H1 (cell line): ENCODE measurements at regions not wholly inside any gene's neighbourhood (a gene's known extent, or its start where the extent isn't known, plus 50 kb on each side); places are given as distances from the start of the nearest gene placed in this dataset.

Experiments used
- CTCF ChIA-PET: fragments of 300-600 bp; sonication (Branson Sonifier 250); formaldehyde crosslinking; loops from one replicate; lab custom pipeline; 2021; ENCODE audit not compliant: partially characterized antibody; lab: Charles Lee
- POLR2A ChIA-PET: fragments of 300-600 bp; sonication (Branson Sonifier 250); formaldehyde crosslinking; loops from one replicate; lab custom pipeline; 2021; ENCODE audit warnings: inconsistent platforms; ENCODE audit not compliant: partially characterized antibody; lab: Charles Lee
- DNase-seq, 2 experiments: peaks; one replicate each; pipeline versions ENCODE4 v3.0.0 to v3.0.0-alpha.2; 2010 to 2022; ENCODE audit warnings: low spot score in 2 of 2, low read depth in 1 of 2, mixed read lengths in 1 of 2
- FAIRE-seq: peaks from 2 replicates; lab custom pipeline; 2011; peaks lifted over from hg19 to GRCh38; lab: Jason Lieb, UNC
- H2AFZ ChIP-seq: 2 replicates; pipeline ENCODE4 v1.8.1; 2012; ENCODE audit warnings: low read length, inconsistent platforms
- H2AK5ac ChIP-seq: 2 replicates; pipeline ENCODE4 v1.6.1; 2013; ENCODE audit warnings: low read depth, low read length
- H2BK120ac ChIP-seq: replicated peaks from 2 replicates; pipeline ENCODE3; 2013; ENCODE audit warnings: low read depth, low read length, inconsistent platforms
- H2BK12ac ChIP-seq: 2 replicates; pipeline ENCODE4 v1.6.1; 2013; ENCODE audit warnings: low read depth, low read length
- H2BK15ac ChIP-seq: 2 replicates; pipeline ENCODE4 v1.6.1; 2013; ENCODE audit warnings: low read length
- H2BK20ac ChIP-seq: 2 replicates; pipeline ENCODE4 v1.6.1; 2013; ENCODE audit warnings: low read length
- H2BK5ac ChIP-seq: 2 replicates; pipeline ENCODE4 v1.6.1; 2013; ENCODE audit warnings: low read depth, low read length
- H3K14ac ChIP-seq: 2 replicates; pipeline ENCODE4 v1.6.1; 2013; ENCODE audit warnings: inconsistent platforms; ENCODE audit not compliant: insufficient read length
- H3K18ac ChIP-seq: 2 replicates; pipeline ENCODE4 v1.6.1; 2013; ENCODE audit warnings: low read length; ENCODE audit errors: extremely low read depth
- H3K23ac ChIP-seq: 2 replicates; pipeline ENCODE4 v1.6.1; 2013; ENCODE audit warnings: inconsistent platforms; ENCODE audit not compliant: insufficient read length
- H3K23me2 ChIP-seq: 2 replicates; pipeline ENCODE4 v1.6.1; 2013; ENCODE audit warnings: low read depth, low read length
- H3K27ac ChIP-seq: 2 replicates; pipeline ENCODE4 v1.6.1; 2011; ENCODE audit warnings: low read depth, low read length, inconsistent platforms
- H3K27me3 ChIP-seq, 4 experiments: replicated peaks in 1 of 4; 1 replicate in 1 of 4; 2 replicates in 3 of 4; pipeline versions ENCODE4 v1.6.1 to v1.8.1; 2011 to 2013; ENCODE audit warnings: low read length in 3 of 4, mild to moderate bottlenecking in 3 of 4, inconsistent platforms in 2 of 4, mixed read lengths in 2 of 4, moderate library complexity in 1 of 4; ENCODE audit not compliant: control insufficient read depth in 3 of 4, insufficient read depth in 3 of 4; ENCODE audit errors: extremely low read depth in 1 of 4
- H3K36me3 ChIP-seq, 4 experiments: 2 replicates each; pipeline versions ENCODE4 v1.6.1 to v1.8.1; 2011 to 2013; ENCODE audit warnings: mild to moderate bottlenecking in 4 of 4, low read length in 3 of 4, moderate library complexity in 2 of 4, control low read depth in 1 of 4, inconsistent platforms in 1 of 4; ENCODE audit not compliant: insufficient read depth in 4 of 4, control insufficient read depth in 2 of 4
- H3K4ac ChIP-seq: replicated peaks from 2 replicates; pipeline ENCODE3; 2013; ENCODE audit warnings: low read length, low read depth, mixed read lengths, inconsistent platforms; ENCODE audit not compliant: insufficient read length
- H3K4me1 ChIP-seq, 4 experiments: replicated peaks in 1 of 4; 1 replicate in 1 of 4; 2 replicates in 3 of 4; pipeline versions ENCODE4 v1.6.1 to v1.8.1; 2011 to 2013; ENCODE audit warnings: low read length in 3 of 4, inconsistent platforms in 2 of 4, mixed read lengths in 1 of 4; ENCODE audit not compliant: insufficient read depth in 4 of 4, control insufficient read depth in 3 of 4
- H3K4me2 ChIP-seq, 2 experiments: 2 replicates each; pipeline versions ENCODE4 v1.6.1 to v1.8.1; 2011 to 2013; ENCODE audit warnings: low read depth in 2 of 2, low read length in 2 of 2, control low read depth in 1 of 2, inconsistent platforms in 1 of 2, mild to moderate bottlenecking in 1 of 2; ENCODE audit not compliant: insufficient read depth in 1 of 2
- H3K4me3 ChIP-seq, 4 experiments: fragments of 200-600, 300-600 bp in 1 of 4; sonication (generic), shearing (Covaris generic), sonication (Bioruptor Twin) in 1 of 4; 2 replicates each; pipeline versions ENCODE4 v1.5.1 to v1.8.1; 2011 to 2016; ENCODE audit warnings: low read length in 4 of 4, low read depth in 3 of 4, control low read depth in 2 of 4, inconsistent platforms in 2 of 4, mild to moderate bottlenecking in 2 of 4, mixed read lengths in 1 of 4, moderate library complexity in 1 of 4; ENCODE audit not compliant: insufficient read depth in 2 of 4; ENCODE audit errors: extremely low read depth in 1 of 4
- H3K56ac ChIP-seq: replicated peaks from 2 replicates; pipeline ENCODE3; 2013; ENCODE audit warnings: low read depth, mild to moderate bottlenecking, mixed read lengths, low read length, inconsistent platforms; ENCODE audit not compliant: insufficient read length
- H3K79me1 ChIP-seq: 2 replicates; pipeline ENCODE4 v1.6.1; 2013; ENCODE audit warnings: low read depth, low read length, control low read depth
- H3K79me2 ChIP-seq, 2 experiments: 2 replicates each; pipeline versions ENCODE4 v1.6.1 to v1.8.1; 2012 to 2013; ENCODE audit warnings: low read length in 2 of 2, mild to moderate bottlenecking in 2 of 2, inconsistent platforms in 1 of 2; ENCODE audit not compliant: insufficient read depth in 2 of 2, control insufficient read depth in 1 of 2
- H3K9ac ChIP-seq, 4 experiments: replicated peaks in 1 of 4; 1 replicate in 1 of 4; 2 replicates in 3 of 4; pipeline versions ENCODE4 v1.6.1 to v1.8.1; 2011 to 2013; ENCODE audit warnings: low read depth in 3 of 4, low read length in 3 of 4, control low read depth in 2 of 4, mild to moderate bottlenecking in 2 of 4, moderate library complexity in 2 of 4, inconsistent platforms in 1 of 4; ENCODE audit errors: extremely low read depth in 1 of 4
- H3K9me3 ChIP-seq, 2 experiments: 2 replicates each; pipeline versions ENCODE4 v1.6.1 to v1.8.1; 2012 to 2013; ENCODE audit warnings: mild to moderate bottlenecking in 2 of 2, moderate library complexity in 2 of 2, control low read depth in 1 of 2, inconsistent platforms in 1 of 2, low read depth in 1 of 2, low read length in 1 of 2, mixed read lengths in 1 of 2; ENCODE audit not compliant: insufficient read depth in 2 of 2
- H4K20me1 ChIP-seq, 2 experiments: replicated peaks in 1 of 2; 2 replicates each; pipeline versions ENCODE3 to v1.8.1; 2011 to 2013; ENCODE audit warnings: inconsistent platforms in 2 of 2, low read length in 2 of 2, mild to moderate bottlenecking in 1 of 2; ENCODE audit not compliant: insufficient read depth in 2 of 2, control insufficient read depth in 1 of 2
- H4K5ac ChIP-seq: 2 replicates; pipeline ENCODE4 v1.6.1; 2013; ENCODE audit warnings: low read length, low read depth, mixed read lengths, inconsistent platforms; ENCODE audit not compliant: insufficient read length
- H4K8ac ChIP-seq: 2 replicates; pipeline ENCODE4 v1.8.0; 2013; ENCODE audit warnings: mild to moderate bottlenecking, moderate library complexity, low read length, inconsistent platforms; ENCODE audit not compliant: insufficient read depth; ENCODE audit errors: extremely low read depth
- H4K91ac ChIP-seq: replicated peaks from 2 replicates; pipeline ENCODE3; 2013; ENCODE audit warnings: low read length, mixed read lengths, inconsistent platforms; ENCODE audit not compliant: insufficient read length
- CREB1 ChIP-seq: IDR thresholded peaks from 2 replicates; pipeline ENCODE4 v1.6.1; 2012; ENCODE audit warnings: inconsistent platforms
- EGR1 ChIP-seq: IDR thresholded peaks from 2 replicates; pipeline ENCODE4 v1.6.1; 2011; ENCODE audit warnings: low read depth, low read length, borderline replicate concordance
- GABPA ChIP-seq: IDR thresholded peaks from 2 replicates; pipeline ENCODE4 v1.6.1; 2011; ENCODE audit warnings: mild to moderate bottlenecking, low read length, moderate library complexity, borderline replicate concordance; ENCODE audit not compliant: insufficient read depth
- RFX5 ChIP-seq: IDR thresholded peaks from 2 replicates; pipeline ENCODE4 v1.6.1; 2011; ENCODE audit warnings: low read depth, low read length, improper control_type of control experiment, borderline replicate concordance
- RNF2 ChIP-seq: fragments of 200-900, 300-1000 bp; sonication (generic); IDR thresholded peaks from 2 replicates; pipeline ENCODE4 v1.7.1; 2016; ENCODE audit warnings: borderline replicate concordance, low read depth, mild to moderate bottlenecking, antibody characterized with exemption, low read length; ENCODE audit not compliant: poor library complexity, severe bottlenecking; ENCODE audit errors: missing control alignments
- SP4 ChIP-seq: IDR thresholded peaks from 2 replicates; pipeline ENCODE4 v1.6.1; 2012; ENCODE audit warnings: low read length, inconsistent platforms
- SUZ12 ChIP-seq: fragments of 200-600 bp; sonication (generic); IDR thresholded peaks from 2 replicates; pipeline ENCODE4 v1.6.1; 2012; ENCODE audit warnings: mild to moderate bottlenecking, inconsistent platforms, low read length, moderate library complexity, mixed read lengths
- WGBS, 2 experiments: shearing (Covaris generic) in 1 of 2; methylation state at CpG; one replicate each; pipeline versions ENCODE4 v1.1.6 to v1.1.7; 2013 to 2015; ENCODE audit warnings: low lambda C conversion rate in 2 of 2, mixed read lengths in 2 of 2, inconsistent platforms in 1 of 2, low coverage in 1 of 2, missing lambda C conversion rate in 1 of 2; ENCODE audit not compliant: insufficient replicate concordance in 2 of 2, insufficient coverage in 1 of 2, insufficient read length in 1 of 2; ENCODE audit errors: extremely low coverage in 1 of 2, missing lambda C conversion rate in 1 of 2; 5-methylcytosine and 5-hydroxymethylcytosine counted together
- TF ChIP-seq, protein P1 (sequence below): IDR thresholded peaks from 2 replicates; pipeline ENCODE4 v1.6.1; 2011; ENCODE audit warnings: low read length, improper control_type of control experiment
- TF ChIP-seq, protein P2 (sequence below): IDR thresholded peaks from 2 replicates; pipeline ENCODE4 v1.6.1; 2012; ENCODE audit warnings: inconsistent platforms

DNA sequence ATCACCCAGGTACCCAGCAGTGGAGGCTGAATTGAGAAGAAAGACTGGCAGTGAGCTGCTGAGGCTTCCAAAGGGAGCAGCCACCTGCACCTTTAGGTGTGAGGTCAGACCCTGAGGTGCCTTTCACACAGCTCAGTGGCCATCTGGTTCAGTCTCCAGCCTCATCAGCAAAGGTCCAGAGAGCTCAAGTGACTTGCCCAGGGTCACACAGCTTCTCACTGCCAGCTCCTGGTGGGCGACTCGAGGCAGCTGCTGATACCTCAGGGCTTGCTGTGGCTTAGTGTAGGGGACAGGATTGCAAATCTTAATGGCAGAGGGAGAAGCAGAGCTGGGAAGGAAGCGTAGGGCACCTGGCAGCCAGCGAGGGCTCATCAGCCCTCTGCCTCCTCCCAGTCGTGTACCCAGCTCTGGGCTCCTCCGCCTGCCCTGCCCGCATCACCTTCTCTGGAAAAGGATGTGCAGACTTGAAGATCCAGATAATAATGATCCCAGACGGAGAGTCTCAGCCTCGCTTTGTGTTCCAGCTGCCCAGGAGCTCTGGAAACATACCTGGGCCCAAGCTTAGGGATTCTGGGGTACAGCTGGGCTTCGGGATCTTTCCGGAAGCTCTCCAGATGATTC is 165.3 kb upstream of the GSE1 start:
- Histone ChIP-seq H3K4ac (no peak overlapping the region), H4K91ac (peak overlapping the region; percentile 25), H3K79me1 (no peaks in the 10 kb centered on the region), H3K36me3 (no peaks in the 10 kb centered on the region), H4K8ac (no peak overlapping the region), H2AFZ (no peak overlapping the region), H3K56ac (no peak overlapping the region), H3K4me1 (peaks cover 0 to 23% (median 16%) of the 10 kb centered on the region in 4 experiments; a peak in 6 of 7 replicates), H2BK5ac (no peak overlapping the region), H2BK20ac (no peak overlapping the region), H3K14ac (no peak overlapping the region), H4K5ac (no peak overlapping the region), H3K27me3 (no peaks in the 10 kb centered on the region; a peak in 1 of 7 replicates), H2BK12ac (0 out of 2 replicates have a peak overlapping the region, but pooled peaks have one; percentile 60), H2AK5ac (0 out of 2 replicates have a peak overlapping the region, but pooled peaks have one; percentile 44), H3K23me2 (peaks cover 3% of the 10 kb centered on the region; the same call in 1 of the 2 replicates), H3K18ac (no peak overlapping the region), H4K20me1 (peaks cover 0 to 6% of the 10 kb centered on the region in 2 experiments), H3K9ac (no peak overlapping the region), H3K27ac (no peak overlapping the region), H2BK120ac (no peak overlapping the region), H3K4me3 (no peak overlapping the region), H3K4me2 (no peak overlapping the region), H3K79me2 (no peaks in the 10 kb centered on the region), H3K9me3 (no peaks in the 10 kb centered on the region), H3K23ac (no peak overlapping the region), H2BK15ac (no peak overlapping the region)
- WGBS, 2 experiments = 91% methylated on average over 11 of the region's 11 CpGs; no CpG with 5 or more reads in 1 of the 2 experiments
- ChIA-PET CTCF (interaction anchor here (0.7 to 10.9 kb wide), 26 partner anchors 9 to 361 kb away, joined by 3 to 178 read pairs (median 5); no protein-coding TSS in a partner anchor), POLR2A (interaction anchor here (1.0 to 2.2 kb wide), 4 partner anchors 10 to 105 kb away, joined by 3 to 9 read pairs (median 3); no protein-coding TSS in a partner anchor)
- DNase-seq = no peak
- no peak for FAIRE-seq
- TF ChIP-seq SUZ12 (no peak), RFX5 (no peak), EGR1 (no peak), RNF2 (no peak), SP4 (no peak), CREB1 (no peak), GABPA (no peak)
- TF ChIP-seq, protein P1, sequence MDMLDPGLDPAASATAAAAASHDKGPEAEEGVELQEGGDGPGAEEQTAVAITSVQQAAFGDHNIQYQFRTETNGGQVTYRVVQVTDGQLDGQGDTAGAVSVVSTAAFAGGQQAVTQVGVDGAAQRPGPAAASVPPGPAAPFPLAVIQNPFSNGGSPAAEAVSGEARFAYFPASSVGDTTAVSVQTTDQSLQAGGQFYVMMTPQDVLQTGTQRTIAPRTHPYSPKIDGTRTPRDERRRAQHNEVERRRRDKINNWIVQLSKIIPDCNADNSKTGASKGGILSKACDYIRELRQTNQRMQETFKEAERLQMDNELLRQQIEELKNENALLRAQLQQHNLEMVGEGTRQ = no peak
- TF ChIP-seq, protein P2, sequence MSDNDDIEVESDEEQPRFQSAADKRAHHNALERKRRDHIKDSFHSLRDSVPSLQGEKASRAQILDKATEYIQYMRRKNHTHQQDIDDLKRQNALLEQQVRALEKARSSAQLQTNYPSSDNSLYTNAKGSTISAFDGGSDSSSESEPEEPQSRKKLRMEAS = no peak
